Nephron (organoid): ENCODE measurements at regions not wholly inside any gene's neighbourhood (a gene's known extent, or its start where the extent isn't known, plus 50 kb on each side); places are given as distances from the start of the nearest gene placed in this dataset.

ENCODE experiments used
- H3K27ac Mint-ChIP-seq, 3 experiments: 2 replicates each; pipeline ENCODE4 v1.8.0; 2020; ENCODE audit warnings: mixed read lengths in 3 of 3, mild to moderate bottlenecking in 2 of 3, moderate library complexity in 1 of 3
- H3K27me3 Mint-ChIP-seq: 2 replicates; pipeline ENCODE4 v1.8.0; 2021; ENCODE audit warnings: low read depth, mild to moderate bottlenecking, moderate library complexity, mixed read lengths
- H3K36me3 Mint-ChIP-seq: 2 replicates; pipeline ENCODE4 v1.8.0; 2020; ENCODE audit warnings: low read depth, mixed read lengths
- H3K4me1 Mint-ChIP-seq: 2 replicates; pipeline ENCODE4 v1.8.0; 2020; ENCODE audit warnings: mixed read lengths
- H3K4me3 Mint-ChIP-seq, 3 experiments: 2 replicates each; pipeline ENCODE4 v1.8.0; 2020; ENCODE audit warnings: mild to moderate bottlenecking in 3 of 3, mixed read lengths in 3 of 3, moderate library complexity in 2 of 3
- H3K9me3 Mint-ChIP-seq: 2 replicates; pipeline ENCODE4 v1.8.0; 2020; ENCODE audit warnings: mixed read lengths
- CTCF ChIP-seq, 3 experiments: fragments of 200-600 bp; sonication (generic); IDR thresholded peaks; one replicate each; pipeline ENCODE4 v1.5.0; 2021; ENCODE audit warnings: antibody characterized with exemption in 3 of 3; ENCODE audit not compliant: unreplicated experiment in 3 of 3

DNA sequence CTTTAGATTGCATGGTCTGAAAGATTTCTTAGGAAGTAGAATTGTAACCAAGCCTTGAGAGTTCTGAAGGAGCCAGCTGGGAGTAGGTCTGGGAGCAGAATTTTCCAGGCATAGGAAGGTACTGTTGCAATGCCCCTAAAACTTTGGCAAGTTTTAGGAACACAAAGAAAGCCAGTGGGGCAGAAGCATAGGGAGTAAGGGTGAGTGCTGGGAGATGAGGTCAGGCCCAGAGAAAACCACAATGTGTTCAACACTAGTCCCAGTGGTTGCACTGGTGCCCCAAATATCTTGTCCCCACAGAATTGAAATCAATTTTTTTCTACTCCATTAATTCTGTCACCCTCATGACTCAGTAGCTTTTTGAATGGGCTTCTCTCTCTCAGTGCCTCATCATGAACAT is 120.7 kb upstream of the GALNT15 start:
- no peaks in the 10 kb centered on the region for H3K27me3 Mint-ChIP-seq

GRCh38 chr3:16055606-16056211 is 118.8 kb upstream of the GALNT15 start:
- no peak for TF ChIP-seq CTCF (IDR thresholded peaks at IDR 0.05; ENCODE audit: unreplicated experiment in 3 of 3)
- peaks cover 23% of the 10 kb centered on the region for H3K4me1 Mint-ChIP-seq
- no peaks in the 10 kb centered on the region for H3K36me3 Mint-ChIP-seq
- peaks cover 3% of the 10 kb centered on the region for H3K27me3 Mint-ChIP-seq
- H3K4me3 Mint-ChIP-seq = peak overlapping the region in 1 of 3 experiments; percentile 9
- H3K27ac Mint-ChIP-seq = peak overlapping the region in 2 of 3 experiments; percentile 50 to 80
- H3K9me3 Mint-ChIP-seq = no peaks in the 10 kb centered on the region

More for the DNA sequence above, 120.7 kb upstream of the GALNT15 start:
- TF ChIP-seq CTCF (IDR thresholded peaks at IDR 0.05; ENCODE audit: unreplicated experiment in 3 of 3) = no peak
- H3K36me3 Mint-ChIP-seq = no peaks in the 10 kb centered on the region
- H3K9me3 Mint-ChIP-seq = no peaks in the 10 kb centered on the region
- peaks cover 18% of the 10 kb centered on the region for H3K4me1 Mint-ChIP-seq
- no peak overlapping the region for H3K4me3 Mint-ChIP-seq
- no peak overlapping the region for H3K27ac Mint-ChIP-seq

GRCh38 chr3:16056217-16056616 is 118.3 kb upstream of the GALNT15 start:
- Mint-ChIP-seq H3K4me1 (peaks cover 28% of the 10 kb centered on the region), H3K27me3 (peaks cover 3% of the 10 kb centered on the region), H3K36me3 (no peaks in the 10 kb centered on the region), H3K4me3 (no peak overlapping the region), H3K9me3 (no peaks in the 10 kb centered on the region), H3K27ac (peak overlapping the region in 2 of 3 experiments; percentile 28 to 80)
- TF ChIP-seq CTCF (IDR thresholded peaks at IDR 0.05; ENCODE audit: unreplicated experiment in 3 of 3) = no peak

DNA sequence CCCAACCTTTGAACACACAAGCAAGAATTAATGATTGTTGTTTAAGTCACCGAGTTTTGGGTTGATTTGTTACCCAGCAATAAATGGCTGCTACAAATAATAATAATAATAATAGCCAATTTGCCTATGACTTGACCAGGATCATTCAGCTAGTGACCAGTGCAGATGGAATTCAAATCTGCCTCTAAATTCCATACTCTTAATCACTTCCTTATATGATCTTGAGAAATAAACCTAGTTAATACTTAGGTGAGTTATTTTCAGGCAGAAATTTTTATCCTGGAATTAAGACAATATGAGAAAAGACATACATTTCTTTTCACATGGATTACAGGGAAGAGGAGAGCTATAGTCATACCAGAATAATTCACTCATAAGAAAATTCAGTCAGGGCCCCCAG is 116.0 kb upstream of the GALNT15 start:
- Mint-ChIP-seq H3K4me1 (peaks cover 39% of the 10 kb centered on the region), H3K9me3 (no peaks in the 10 kb centered on the region), H3K27me3 (peaks cover 3% of the 10 kb centered on the region), H3K36me3 (no peaks in the 10 kb centered on the region), H3K27ac (no peak overlapping the region), H3K4me3 (no peak overlapping the region)
- no peak for TF ChIP-seq CTCF (IDR thresholded peaks at IDR 0.05; ENCODE audit: unreplicated experiment in 3 of 3)

DNA sequence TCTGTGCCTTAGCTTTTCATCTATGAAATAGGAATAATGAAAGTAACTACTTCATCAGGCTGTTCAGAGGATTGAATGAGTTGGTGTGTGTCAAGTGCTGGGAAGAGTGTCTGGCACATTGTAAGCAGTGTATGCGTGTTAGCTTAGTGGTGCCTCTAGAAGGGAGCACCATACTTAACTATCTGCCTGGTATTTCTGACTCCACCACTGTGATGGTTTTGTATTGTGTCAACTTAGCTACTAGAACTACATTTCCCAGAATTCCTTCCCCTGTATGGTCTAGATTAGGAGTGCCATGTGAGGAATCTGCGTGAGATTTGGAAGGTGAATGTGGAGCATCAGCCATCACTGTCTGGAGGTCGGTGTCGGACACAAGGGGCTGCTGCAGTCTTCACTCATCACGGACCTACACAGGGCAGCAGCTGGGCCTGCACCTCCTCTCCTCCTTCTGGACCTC is 115.4 kb upstream of the GALNT15 start:
- Mint-ChIP-seq H3K27ac (no peak overlapping the region), H3K4me3 (no peak overlapping the region), H3K36me3 (no peaks in the 10 kb centered on the region), H3K9me3 (no peaks in the 10 kb centered on the region), H3K27me3 (peaks cover 3% of the 10 kb centered on the region), H3K4me1 (peaks cover 39% of the 10 kb centered on the region)
- no peak for TF ChIP-seq CTCF (IDR thresholded peaks at IDR 0.05; ENCODE audit: unreplicated experiment in 3 of 3)

GRCh38 chr3:16059711-16060357 is 114.6 kb upstream of the GALNT15 start:
- Mint-ChIP-seq H3K9me3 (no peaks in the 10 kb centered on the region), H3K27me3 (peaks cover 6% of the 10 kb centered on the region), H3K4me3 (no peak overlapping the region), H3K36me3 (no peaks in the 10 kb centered on the region), H3K27ac (no peak overlapping the region), H3K4me1 (peaks cover 42% of the 10 kb centered on the region)
- TF ChIP-seq CTCF (IDR thresholded peaks at IDR 0.05; ENCODE audit: unreplicated experiment in 3 of 3) = no peak
